ENCODE measurements at regions not wholly inside any gene's neighbourhood (a gene's known extent, or its start where the extent isn't known, plus 50 kb on each side); places are given as distances from the start of the nearest gene placed in this dataset.

DNA sequence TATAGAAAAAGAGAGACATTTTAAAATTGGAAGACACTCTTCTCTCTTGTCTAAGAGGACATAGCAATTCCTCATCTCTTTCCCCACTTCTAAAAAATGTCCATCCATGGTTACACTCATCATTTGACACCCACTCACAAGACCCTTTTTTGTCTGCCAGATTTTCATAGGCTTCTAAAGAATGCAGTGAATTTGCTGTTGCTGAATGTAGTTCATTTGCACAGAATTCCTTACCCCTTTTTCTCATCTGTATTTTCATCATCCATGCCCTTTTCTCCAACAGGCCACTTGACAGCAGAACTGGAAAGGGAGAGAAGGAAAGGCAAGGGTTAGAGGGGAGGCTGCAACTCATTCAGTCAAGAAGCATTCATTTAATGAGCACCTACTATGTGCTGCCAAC lies 128.0 kb downstream of the NUAK1 start:
- no peak for DNase-seq
